ENCODE measurements at regions not wholly inside any gene's neighbourhood (a gene's known extent, or its start where the extent isn't known, plus 50 kb on each side); places are given as distances from the start of the nearest gene placed in this dataset.

DNA sequence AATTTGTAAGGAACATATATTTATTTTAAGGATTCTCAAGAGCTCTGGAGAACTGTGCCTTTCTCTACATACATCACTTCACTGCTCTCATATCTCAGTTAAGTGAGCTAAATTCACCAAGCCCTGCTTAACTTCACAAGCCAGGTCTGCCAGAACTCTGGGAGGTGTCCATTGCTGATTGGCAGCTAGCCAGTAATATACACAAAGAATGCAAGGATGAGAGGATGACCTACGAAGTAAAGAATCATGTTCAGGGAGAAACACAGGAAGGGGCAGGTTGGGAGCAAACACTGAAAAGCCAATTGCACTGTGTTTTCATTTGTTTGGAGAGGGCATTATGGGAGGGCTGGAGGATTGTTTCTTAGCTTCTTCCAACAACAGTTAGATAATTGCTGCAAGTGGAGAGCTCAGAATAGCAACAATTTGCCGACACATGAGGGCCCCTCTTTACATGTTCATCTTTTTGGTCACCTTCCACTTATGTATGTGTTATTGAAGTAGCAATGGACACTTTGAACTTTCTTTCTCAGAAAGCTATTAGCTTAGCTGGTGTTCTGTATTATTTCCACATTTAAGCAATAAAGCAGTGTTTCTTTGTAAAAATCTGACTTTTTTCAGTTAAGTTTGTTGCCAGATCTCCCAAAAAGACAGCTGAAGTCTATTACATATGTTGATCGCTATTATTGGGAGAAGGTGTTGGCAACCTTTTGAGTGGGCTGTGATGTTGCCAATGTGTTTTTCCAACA lies 254.8 kb downstream of the LTN1 start:
- Histone ChIP-seq H3K4me2 (ENCODE audit: insufficient read depth, low read length) (no peak overlapping the region), H3K27ac (ENCODE audit: low read length) (no peak overlapping the region), H3K27me3 (ENCODE audit: insufficient read depth, low read length, poor library complexity) (no peaks in the 10 kb centered on the region), H3K4me3 (ENCODE audit: low read depth in 1 of 2, low read length in 2 of 2) (no peak overlapping the region), H3K36me3 (ENCODE audit: insufficient read depth, low read length) (no peaks in the 10 kb centered on the region), H4K20me1 (ENCODE audit: insufficient read depth, low read length) (no peaks in the 10 kb centered on the region), H3K9me3 (ENCODE audit: insufficient read depth, low read length, severe bottlenecking) (no peaks in the 10 kb centered on the region), H3K4me1 (ENCODE audit: insufficient read depth, low read length) (no peaks in the 10 kb centered on the region), H3K9ac (ENCODE audit: low read depth, low read length) (no peak overlapping the region), H2AFZ (ENCODE audit: low read depth, low read length) (no peak overlapping the region), H3K79me2 (ENCODE audit: insufficient read depth, low read length) (no peaks in the 10 kb centered on the region)
- no peak for TF ChIP-seq EZH2 (IDR thresholded peaks at IDR 0.05; ENCODE audit: borderline replicate concordance, low read depth, low read length, severe bottlenecking)
- TF ChIP-seq, protein P1, sequence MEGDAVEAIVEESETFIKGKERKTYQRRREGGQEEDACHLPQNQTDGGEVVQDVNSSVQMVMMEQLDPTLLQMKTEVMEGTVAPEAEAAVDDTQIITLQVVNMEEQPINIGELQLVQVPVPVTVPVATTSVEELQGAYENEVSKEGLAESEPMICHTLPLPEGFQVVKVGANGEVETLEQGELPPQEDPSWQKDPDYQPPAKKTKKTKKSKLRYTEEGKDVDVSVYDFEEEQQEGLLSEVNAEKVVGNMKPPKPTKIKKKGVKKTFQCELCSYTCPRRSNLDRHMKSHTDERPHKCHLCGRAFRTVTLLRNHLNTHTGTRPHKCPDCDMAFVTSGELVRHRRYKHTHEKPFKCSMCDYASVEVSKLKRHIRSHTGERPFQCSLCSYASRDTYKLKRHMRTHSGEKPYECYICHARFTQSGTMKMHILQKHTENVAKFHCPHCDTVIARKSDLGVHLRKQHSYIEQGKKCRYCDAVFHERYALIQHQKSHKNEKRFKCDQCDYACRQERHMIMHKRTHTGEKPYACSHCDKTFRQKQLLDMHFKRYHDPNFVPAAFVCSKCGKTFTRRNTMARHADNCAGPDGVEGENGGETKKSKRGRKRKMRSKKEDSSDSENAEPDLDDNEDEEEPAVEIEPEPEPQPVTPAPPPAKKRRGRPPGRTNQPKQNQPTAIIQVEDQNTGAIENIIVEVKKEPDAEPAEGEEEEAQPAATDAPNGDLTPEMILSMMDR (IDR thresholded peaks at IDR 0.05; ENCODE audit: borderline replicate concordance, extremely low read depth, low read length, poor library complexity, severe bottlenecking): no peak
- ATAC-seq (ENCODE audit: insufficient read depth, low read depth) (no peak), DNase-seq (no peak)

DNA sequence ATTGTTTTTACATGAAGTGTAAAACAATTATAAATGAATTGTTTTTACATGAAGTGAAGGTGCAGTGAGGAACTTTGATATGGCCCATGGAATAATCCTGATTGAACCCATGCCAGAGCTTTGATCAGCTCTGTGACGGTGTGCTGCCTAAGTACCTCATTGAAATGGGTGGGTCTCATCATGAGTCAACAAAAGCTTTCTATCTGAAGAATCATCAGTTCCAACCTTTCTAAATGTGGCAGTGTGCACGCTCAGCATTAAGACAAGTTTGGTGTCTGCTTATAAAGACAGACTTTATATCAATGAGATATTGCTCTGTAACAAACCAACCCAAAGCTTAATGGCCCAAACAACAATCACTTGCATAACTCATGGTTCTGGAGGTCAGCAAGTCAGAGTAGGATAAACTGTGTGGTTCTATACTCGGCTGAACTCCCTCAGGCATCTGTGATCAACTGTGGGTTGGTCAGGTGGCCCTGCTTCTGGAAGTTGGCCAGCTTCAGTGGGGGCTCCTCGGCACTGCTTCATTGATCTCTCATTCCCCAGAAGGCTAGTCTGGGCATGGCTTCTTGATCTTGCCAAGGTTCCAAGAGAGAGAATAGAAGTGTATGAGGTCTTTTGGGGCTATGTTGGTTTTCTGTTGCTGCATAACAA lies 258.0 kb downstream of the LTN1 start:
- Histone ChIP-seq H3K27me3 (ENCODE audit: insufficient read depth, low read length, poor library complexity) (no peaks in the 10 kb centered on the region), H3K27ac (ENCODE audit: low read length) (no peak overlapping the region), H2AFZ (ENCODE audit: low read depth, low read length) (no peak overlapping the region), H3K79me2 (ENCODE audit: insufficient read depth, low read length) (no peaks in the 10 kb centered on the region), H3K36me3 (ENCODE audit: insufficient read depth, low read length) (no peaks in the 10 kb centered on the region), H3K4me1 (ENCODE audit: insufficient read depth, low read length) (no peaks in the 10 kb centered on the region), H3K9ac (ENCODE audit: low read depth, low read length) (no peak overlapping the region), H3K4me3 (ENCODE audit: low read depth in 1 of 2, low read length in 2 of 2) (no peak overlapping the region), H4K20me1 (ENCODE audit: insufficient read depth, low read length) (no peaks in the 10 kb centered on the region), H3K4me2 (ENCODE audit: insufficient read depth, low read length) (no peak overlapping the region), H3K9me3 (ENCODE audit: insufficient read depth, low read length, severe bottlenecking) (no peaks in the 10 kb centered on the region)
- ATAC-seq (ENCODE audit: insufficient read depth, low read depth): no peak
- DNase-seq: no peak
- TF ChIP-seq, protein P1 (IDR thresholded peaks at IDR 0.05; ENCODE audit: borderline replicate concordance, extremely low read depth, low read length, poor library complexity, severe bottlenecking): no peak
- no peak for TF ChIP-seq EZH2 (IDR thresholded peaks at IDR 0.05; ENCODE audit: borderline replicate concordance, low read depth, low read length, severe bottlenecking)

DNA sequence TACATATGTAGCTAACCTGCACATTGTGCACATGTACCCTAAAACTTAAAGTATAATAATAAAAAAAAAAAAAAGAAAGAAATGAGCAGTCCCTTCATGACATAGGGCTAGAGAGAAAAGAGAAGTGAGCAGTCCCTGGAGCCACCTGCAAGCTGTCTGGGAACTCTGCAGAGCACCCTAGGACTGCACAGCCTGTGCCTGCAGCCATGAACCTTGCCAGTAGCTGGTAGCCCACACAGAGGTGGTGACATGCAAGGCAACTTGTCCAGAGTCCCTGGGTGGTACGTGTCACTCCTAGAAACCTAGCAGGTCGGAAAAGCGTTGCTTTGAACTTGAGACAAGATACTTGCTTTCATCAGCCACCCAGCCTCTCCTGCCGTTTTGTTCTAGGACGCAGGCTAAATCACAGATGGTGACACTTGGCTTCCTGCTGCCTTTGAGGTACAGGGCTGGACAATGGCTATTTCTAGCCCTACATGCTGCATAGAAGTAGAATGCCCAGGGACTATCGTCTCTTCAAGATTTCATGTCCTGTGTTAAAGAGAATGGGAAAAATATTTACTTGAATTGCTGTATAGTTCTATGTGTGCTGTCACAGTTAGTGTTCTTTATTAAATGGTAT lies 260.9 kb downstream of the LTN1 start:
- no peak overlapping the region for H3K27ac ChIP-seq (ENCODE audit: low read length)
- H2AFZ ChIP-seq (ENCODE audit: low read depth, low read length): no peak overlapping the region
- no peaks in the 10 kb centered on the region for H3K9me3 ChIP-seq (ENCODE audit: insufficient read depth, low read length, severe bottlenecking)
- no peaks in the 10 kb centered on the region for H3K27me3 ChIP-seq (ENCODE audit: insufficient read depth, low read length, poor library complexity)
- H4K20me1 ChIP-seq (ENCODE audit: insufficient read depth, low read length): no peaks in the 10 kb centered on the region
- no peak for TF ChIP-seq EZH2 (IDR thresholded peaks at IDR 0.05; ENCODE audit: borderline replicate concordance, low read depth, low read length, severe bottlenecking)
- TF ChIP-seq, protein P1 (IDR thresholded peaks at IDR 0.05; ENCODE audit: borderline replicate concordance, extremely low read depth, low read length, poor library complexity, severe bottlenecking): no peak
- no peaks in the 10 kb centered on the region for H3K4me1 ChIP-seq (ENCODE audit: insufficient read depth, low read length)
- H3K4me2 ChIP-seq (ENCODE audit: insufficient read depth, low read length): no peak overlapping the region
- H3K9ac ChIP-seq (ENCODE audit: low read depth, low read length): no peak overlapping the region
- no peak overlapping the region for H3K4me3 ChIP-seq (ENCODE audit: low read depth in 1 of 2, low read length in 2 of 2)
- H3K79me2 ChIP-seq (ENCODE audit: insufficient read depth, low read length): no peaks in the 10 kb centered on the region
- DNase-seq (no peak), ATAC-seq (ENCODE audit: insufficient read depth, low read depth) (peak; percentile 29; the same call in 1 of the 3 replicates)
- no peaks in the 10 kb centered on the region for H3K36me3 ChIP-seq (ENCODE audit: insufficient read depth, low read length)
